H9 (cell line): ENCODE measurements at regions not wholly inside any gene's neighbourhood (a gene's known extent, or its start where the extent isn't known, plus 50 kb on each side); places are given as distances from the start of the nearest gene placed in this dataset.

Experiments
- DNase-seq: peaks from one replicate; pipeline ENCODE4 v3.0.0-alpha.2; 2017
- H2AFZ ChIP-seq: one replicate; pipeline ENCODE4 v1.6.1; 2013; ENCODE audit warnings: mild to moderate bottlenecking, low read length, control low read depth, moderate library complexity
- H2AK5ac ChIP-seq: 2 replicates; pipeline ENCODE4 v1.6.1; 2013; ENCODE audit warnings: low read length, control low read depth, mixed read lengths; ENCODE audit not compliant: insufficient read length
- H2BK120ac ChIP-seq: one replicate; pipeline ENCODE4 v1.6.1; 2013; ENCODE audit warnings: low read depth, mild to moderate bottlenecking, low read length, control low read depth, inconsistent platforms; ENCODE audit not compliant: poor library complexity, severe bottlenecking
- H2BK12ac ChIP-seq: 2 replicates; pipeline ENCODE4 v1.6.1; 2013; ENCODE audit warnings: low read length, control low read depth, mixed read lengths, low read depth; ENCODE audit not compliant: insufficient read length
- H2BK15ac ChIP-seq: 2 replicates; pipeline ENCODE4 v1.6.1; 2013; ENCODE audit warnings: low read depth, low read length, control low read depth
- H2BK20ac ChIP-seq: one replicate; pipeline ENCODE4 v1.6.1; 2013; ENCODE audit warnings: low read depth, mild to moderate bottlenecking, low read length, control low read depth, inconsistent platforms; ENCODE audit not compliant: poor library complexity, severe bottlenecking
- H2BK5ac ChIP-seq: 2 replicates; pipeline ENCODE4 v1.6.1; 2013; ENCODE audit warnings: low read length, control low read depth, mixed read lengths; ENCODE audit not compliant: insufficient read length
- H3K14ac ChIP-seq: 2 replicates; pipeline ENCODE4 v1.6.1; 2013; ENCODE audit warnings: low read length, control low read depth; ENCODE audit not compliant: insufficient read depth
- H3K18ac ChIP-seq: 2 replicates; pipeline ENCODE4 v1.6.1; 2013; ENCODE audit warnings: low read depth, mild to moderate bottlenecking, mixed read lengths, low read length, control low read depth; ENCODE audit not compliant: insufficient read length
- H3K23ac ChIP-seq: 2 replicates; pipeline ENCODE4 v1.6.1; 2013; ENCODE audit warnings: low read length, control low read depth, mixed read lengths, low read depth; ENCODE audit not compliant: insufficient read length
- H3K23me2 ChIP-seq: 2 replicates; pipeline ENCODE4 v1.6.1; 2013; ENCODE audit warnings: low read depth, mild to moderate bottlenecking, mixed read lengths, low read length, control low read depth; ENCODE audit not compliant: insufficient read length, poor library complexity, severe bottlenecking
- H3K27ac ChIP-seq: 2 replicates; pipeline ENCODE4 v1.5.1; 2013; ENCODE audit warnings: low read length, control low read depth, mixed read lengths, low read depth; ENCODE audit not compliant: insufficient read length
- H3K27me3 ChIP-seq: 2 replicates; pipeline ENCODE4 v1.6.1; 2013; ENCODE audit warnings: low read length, control low read depth, inconsistent platforms; ENCODE audit not compliant: insufficient read depth
- H3K4ac ChIP-seq: 2 replicates; pipeline ENCODE4 v1.6.1; 2013; ENCODE audit warnings: low read depth, mild to moderate bottlenecking, control low read depth, inconsistent platforms, low read length, moderate library complexity
- H3K4me1 ChIP-seq: 2 replicates; pipeline ENCODE4 v1.6.1; 2013; ENCODE audit warnings: low read length, control low read depth, inconsistent platforms; ENCODE audit not compliant: insufficient read depth
- H3K4me2 ChIP-seq: 2 replicates; pipeline ENCODE4 v1.6.1; 2013; ENCODE audit warnings: low read length, control low read depth, mixed read lengths; ENCODE audit not compliant: insufficient read length, insufficient read depth
- H3K56ac ChIP-seq: 2 replicates; pipeline ENCODE4 v1.6.1; 2013; ENCODE audit warnings: low read depth, mild to moderate bottlenecking, mixed read lengths, low read length, control low read depth; ENCODE audit not compliant: insufficient read length
- H3K79me1 ChIP-seq: 2 replicates; pipeline ENCODE4 v1.6.1; 2013; ENCODE audit warnings: low read depth, mild to moderate bottlenecking, moderate library complexity, low read length, control low read depth, inconsistent platforms; ENCODE audit not compliant: insufficient read depth, poor library complexity, severe bottlenecking
- H3K79me2 ChIP-seq: 2 replicates; pipeline ENCODE4 v1.6.1; 2013; ENCODE audit warnings: low read length, control low read depth, inconsistent platforms; ENCODE audit not compliant: insufficient read depth
- H3K9ac ChIP-seq: 2 replicates; pipeline ENCODE4 v1.6.1; 2013; ENCODE audit warnings: low read length, control low read depth, mixed read lengths; ENCODE audit not compliant: insufficient read length; ENCODE audit errors: extremely low read depth
- H3K9me3 ChIP-seq: one replicate; pipeline ENCODE4 v1.6.1; 2013; ENCODE audit warnings: low read depth, low read length, inconsistent platforms; ENCODE audit not compliant: control insufficient read depth
- H3T11ph ChIP-seq: one replicate; pipeline ENCODE4 v1.6.1; 2013; ENCODE audit warnings: mild to moderate bottlenecking, low read length, control low read depth, inconsistent platforms
- H4K20me1 ChIP-seq: one replicate; pipeline ENCODE4 v1.6.1; 2013; ENCODE audit not compliant: control insufficient read depth, insufficient read length, insufficient read depth
- H4K5ac ChIP-seq: 2 replicates; pipeline ENCODE4 v1.6.1; 2013; ENCODE audit warnings: low read depth, mild to moderate bottlenecking, mixed read lengths, low read length, control low read depth; ENCODE audit not compliant: insufficient read length
- H4K8ac ChIP-seq: replicated peaks from 2 replicates; pipeline ENCODE4 v1.6.1; 2013; ENCODE audit warnings: low read length, control low read depth, mixed read lengths, low read depth; ENCODE audit not compliant: insufficient read length
- H4K91ac ChIP-seq: 2 replicates; pipeline ENCODE4 v1.6.1; 2013; ENCODE audit warnings: low read depth, mild to moderate bottlenecking, moderate library complexity, mixed read lengths, low read length, control low read depth; ENCODE audit not compliant: insufficient read length
- H3K27ac Mint-ChIP-seq, 3 experiments: 2 replicates in 2 of 3; 3 replicates in 1 of 3; pipeline ENCODE4 v1.8.0; 2020 to 2021; ENCODE audit warnings: mixed read lengths in 3 of 3, mild to moderate bottlenecking in 1 of 3, moderate library complexity in 1 of 3
- H3K27me3 Mint-ChIP-seq: 2 replicates; pipeline ENCODE4 v1.8.0; 2021; ENCODE audit warnings: low read depth, mild to moderate bottlenecking, moderate library complexity, mixed read lengths
- H3K36me3 Mint-ChIP-seq, 3 experiments: 2 replicates in 2 of 3; 3 replicates in 1 of 3; pipeline ENCODE4 v1.8.0; 2020 to 2021; ENCODE audit warnings: low read depth in 3 of 3, mixed read lengths in 3 of 3; ENCODE audit not compliant: insufficient read depth in 1 of 3
- H3K4me1 Mint-ChIP-seq, 2 experiments: 2 replicates each; pipeline ENCODE4 v1.8.0; 2020; ENCODE audit warnings: mixed read lengths in 2 of 2
- H3K4me3 Mint-ChIP-seq, 2 experiments: 2 replicates in 1 of 2; 3 replicates in 1 of 2; pipeline ENCODE4 v1.8.0; 2020 to 2021; ENCODE audit warnings: mild to moderate bottlenecking in 2 of 2, mixed read lengths in 2 of 2, moderate library complexity in 1 of 2
- H3K9me3 Mint-ChIP-seq, 2 experiments: 2 replicates in 1 of 2; 3 replicates in 1 of 2; pipeline ENCODE4 v1.8.0; 2020; ENCODE audit warnings: mild to moderate bottlenecking in 2 of 2, mixed read lengths in 2 of 2, moderate library complexity in 1 of 2
- WGBS: extraction: QIAGEN DNeasy Blood & Tissue Kit; methylation state at CpG from one replicate; pipeline ENCODE4 v1.1.7; 2013; ENCODE audit warnings: missing lambda C conversion rate, low lambda C conversion rate, mixed read lengths; ENCODE audit not compliant: insufficient read length; ENCODE audit errors: extremely low coverage; 5-methylcytosine and 5-hydroxymethylcytosine counted together
- TF ChIP-seq, protein P1 (sequence below): fragments of 200-600 bp; sonication (generic); conservative IDR thresholded peaks from 3 replicates; pipeline ENCODE4 v1.8.0; 2021; ENCODE audit warnings: antibody characterized with exemption, mild to moderate bottlenecking

- Histone ChIP-seq H4K20me1 (no peaks in the 10 kb centered on the region), H3K4ac (no peak overlapping the region), H3K23me2 (no peaks in the 10 kb centered on the region), H4K5ac (no peak overlapping the region), H3K27ac (no peak overlapping the region), H3K14ac (no peak overlapping the region), H3T11ph (no peak overlapping the region), H2BK12ac (no peak overlapping the region), H2AK5ac (no peak overlapping the region), H2BK120ac (no peak overlapping the region), H3K79me2 (no peaks in the 10 kb centered on the region), H3K23ac (no peak overlapping the region), H3K9me3 (no peaks in the 10 kb centered on the region), H3K9ac (no peak overlapping the region), H2BK5ac (no peak overlapping the region), H3K56ac (no peak overlapping the region), H3K4me1 (no peaks in the 10 kb centered on the region), H4K8ac (no peak overlapping the region), H3K79me1 (no peaks in the 10 kb centered on the region), H2BK20ac (no peak overlapping the region), H2BK15ac (no peak overlapping the region), H4K91ac (no peak overlapping the region), H3K4me2 (no peak overlapping the region), H3K18ac (no peak overlapping the region), H3K27me3 (no peaks in the 10 kb centered on the region), H2AFZ (no peak overlapping the region)
- DNase-seq = no peak
- H3K9me3 Mint-ChIP-seq = no peaks in the 10 kb centered on the region
- H3K27ac Mint-ChIP-seq = no peak overlapping the region
- TF ChIP-seq, protein P1, sequence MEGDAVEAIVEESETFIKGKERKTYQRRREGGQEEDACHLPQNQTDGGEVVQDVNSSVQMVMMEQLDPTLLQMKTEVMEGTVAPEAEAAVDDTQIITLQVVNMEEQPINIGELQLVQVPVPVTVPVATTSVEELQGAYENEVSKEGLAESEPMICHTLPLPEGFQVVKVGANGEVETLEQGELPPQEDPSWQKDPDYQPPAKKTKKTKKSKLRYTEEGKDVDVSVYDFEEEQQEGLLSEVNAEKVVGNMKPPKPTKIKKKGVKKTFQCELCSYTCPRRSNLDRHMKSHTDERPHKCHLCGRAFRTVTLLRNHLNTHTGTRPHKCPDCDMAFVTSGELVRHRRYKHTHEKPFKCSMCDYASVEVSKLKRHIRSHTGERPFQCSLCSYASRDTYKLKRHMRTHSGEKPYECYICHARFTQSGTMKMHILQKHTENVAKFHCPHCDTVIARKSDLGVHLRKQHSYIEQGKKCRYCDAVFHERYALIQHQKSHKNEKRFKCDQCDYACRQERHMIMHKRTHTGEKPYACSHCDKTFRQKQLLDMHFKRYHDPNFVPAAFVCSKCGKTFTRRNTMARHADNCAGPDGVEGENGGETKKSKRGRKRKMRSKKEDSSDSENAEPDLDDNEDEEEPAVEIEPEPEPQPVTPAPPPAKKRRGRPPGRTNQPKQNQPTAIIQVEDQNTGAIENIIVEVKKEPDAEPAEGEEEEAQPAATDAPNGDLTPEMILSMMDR = no peak
- H3K27me3 Mint-ChIP-seq = no peaks in the 10 kb centered on the region; the same call in 1 of the 2 replicates
- H3K36me3 Mint-ChIP-seq = no peaks in the 10 kb centered on the region
- WGBS = no CpG with 5 or more reads among the region's 2 CpGs
- no peaks in the 10 kb centered on the region for H3K4me1 Mint-ChIP-seq
- H3K4me3 Mint-ChIP-seq = no peak overlapping the region
Measured at GRCh38 chr10:78199759-78200158, 166.1 kb downstream of the RPS24 start.
